M059J (cell line): ENCODE measurements at regions not wholly inside any gene's neighbourhood (a gene's known extent, or its start where the extent isn't known, plus 50 kb on each side); places are given as distances from the start of the nearest gene placed in this dataset.
"Not testable (repeated sequence)": the region's sequence is repeated elsewhere in the genome, so short reads cannot be mapped to it uniquely, and the experiment has no call there.

Source experiments
- DNase-seq: peaks from one replicate; pipeline ENCODE4 v3.0.0-alpha.2; 2012; ENCODE audit warnings: low read depth

- DNase-seq = peak; percentile 31
Measured at GRCh38 chr6:20340068-20340848, 61.4 kb upstream of the E2F3 start.

- no peak for DNase-seq
Measured at GRCh38 chr6:20341096-20341495, 60.6 kb upstream of the E2F3 start.

GRCh38 chr6:20341564-20341963 lies 60.1 kb upstream of the E2F3 start:
- DNase-seq = no peak

GRCh38 chr6:20346948-20347347 lies 54.7 kb upstream of the E2F3 start:
- DNase-seq = not testable (repeated sequence)

GRCh38 chr6:20348041-20348440 lies 53.6 kb upstream of the E2F3 start:
- no peak for DNase-seq

DNA sequence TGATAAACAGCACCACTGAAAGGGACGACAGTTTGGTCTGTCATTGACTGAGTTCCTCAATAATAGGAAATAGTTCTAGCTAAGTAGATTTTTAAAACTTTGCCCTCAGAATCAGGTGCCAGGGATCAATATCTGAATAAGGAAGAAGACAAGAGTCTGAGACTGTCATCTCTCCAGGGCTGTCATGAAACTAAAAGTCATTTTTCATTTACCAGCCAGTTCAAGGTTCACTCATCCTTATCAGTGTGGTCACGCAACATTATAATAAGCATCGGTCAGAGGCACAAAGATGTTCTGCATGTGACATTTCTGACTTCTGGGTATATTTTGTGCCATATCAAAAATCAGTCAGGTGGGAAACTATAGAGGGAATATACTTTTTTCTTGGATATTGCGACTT lies 52.5 kb upstream of the E2F3 start:
- no peak for DNase-seq

DNA sequence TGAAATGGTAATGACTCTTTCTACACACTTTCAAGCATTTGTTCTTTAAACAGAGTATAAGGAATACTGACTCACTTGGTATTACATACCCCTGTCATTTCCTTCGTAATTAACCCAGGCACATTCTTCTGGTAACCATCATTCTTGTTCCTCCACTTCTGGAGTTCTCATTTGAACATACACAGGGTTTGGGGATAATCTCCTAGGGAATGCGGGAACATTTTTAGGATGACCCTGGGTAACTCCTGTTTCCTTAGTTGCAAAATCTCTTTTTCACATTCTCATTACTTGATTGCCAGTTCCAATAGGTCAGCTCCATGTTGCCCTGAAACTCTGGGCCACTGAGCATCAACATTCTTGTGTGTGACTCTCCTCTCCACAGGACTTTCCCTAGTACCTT lies 51.5 kb upstream of the E2F3 start:
- DNase-seq = peak; percentile 44

GRCh38 chr6:20351534-20351933 lies 50.1 kb upstream of the E2F3 start:
- no peak for DNase-seq
